B cell (primary cell): ENCODE measurements at regions not wholly inside any gene's neighbourhood (a gene's known extent, or its start where the extent isn't known, plus 50 kb on each side); places are given as distances from the start of the nearest gene placed in this dataset.

ENCODE experiments used
- ATAC-seq: fragments of 200-7000 bp; cut with Tn5 transposase; one replicate; pipeline ENCODE4 v1.10.0; 2021; ENCODE audit warnings: low read depth, mild to moderate bottlenecking, moderate number of reproducible peaks, moderate library complexity
- CTCF ChIA-PET: fragments of 350-600 bp; sonication (Branson Sonifier 250); formaldehyde crosslinking; loops from one replicate; lab custom pipeline; 2021; ENCODE audit warnings: antibody characterized with exemption, inconsistent platforms; lab: Charles Lee
- POLR2A ChIA-PET: fragments of 350-600 bp; sonication (Branson Sonifier 250); formaldehyde crosslinking; loops from one replicate; lab custom pipeline; 2021; ENCODE audit warnings: antibody characterized with exemption; lab: Charles Lee
- DNase-seq: peaks from one replicate; pipeline ENCODE4 v3.0.0; 2013
- H2AFZ ChIP-seq: 2 replicates; pipeline ENCODE4 v1.6.1; 2012; ENCODE audit warnings: mild to moderate bottlenecking, low read depth, low read length; ENCODE audit not compliant: insufficient read depth, poor library complexity, severe bottlenecking
- H3K27ac ChIP-seq, 2 donors: 1 replicate in 1 of 2; 2 replicates in 1 of 2; pipeline ENCODE4 v1.5.1; 2012 to 2013; ENCODE audit warnings: low read length in 2 of 2, mild to moderate bottlenecking in 2 of 2, moderate library complexity in 1 of 2
- H3K27me3 ChIP-seq, 4 experiments: fragments of 200-600 bp in 1 of 4; sonication (generic) in 1 of 4; replicated peaks in 1 of 4; 1 replicate in 2 of 4; 2 replicates in 2 of 4; pipeline versions ENCODE4 v1.6.1 to v1.7.0; 2013 to 2016; ENCODE audit warnings: low read length in 3 of 4, mild to moderate bottlenecking in 2 of 4, mixed read lengths in 1 of 4, moderate library complexity in 1 of 4; ENCODE audit not compliant: insufficient read depth in 4 of 4, control insufficient read depth in 3 of 4; ENCODE audit errors: control extremely low read depth in 1 of 4
- H3K36me3 ChIP-seq, 2 experiments: replicated peaks in 1 of 2; 1 replicate in 1 of 2; 2 replicates in 1 of 2; pipeline versions ENCODE4 v1.6.1 to v1.7.1; 2013; ENCODE audit warnings: low read length in 1 of 2; ENCODE audit not compliant: insufficient read depth in 2 of 2, control insufficient read depth in 1 of 2; ENCODE audit errors: control extremely low read depth in 1 of 2, extremely low read depth in 1 of 2
- H3K4me1 ChIP-seq, 2 donors: fragments of 200-600 bp in 1 of 2; sonication (generic) in 1 of 2; 1 replicate in 1 of 2; 2 replicates in 1 of 2; pipeline versions ENCODE4 v1.5.1 to v1.6.1; 2013 to 2017; ENCODE audit warnings: low read length in 2 of 2; ENCODE audit not compliant: control insufficient read depth in 2 of 2, insufficient read depth in 2 of 2
- H3K4me2 ChIP-seq: replicated peaks from 2 replicates; pipeline ENCODE3; 2012; ENCODE audit warnings: mild to moderate bottlenecking, low read depth, low read length; ENCODE audit not compliant: poor library complexity, severe bottlenecking
- H3K4me3 ChIP-seq, 5 experiments: fragments of 200-600 bp in 1 of 5; sonication (generic) in 1 of 5; 1 replicate in 3 of 5; 2 replicates in 2 of 5; pipeline versions ENCODE4 v1.5.1 to v1.7.0; 2011 to 2016; ENCODE audit warnings: low read length in 4 of 5, mild to moderate bottlenecking in 4 of 5, low read depth in 2 of 5, control low read depth in 1 of 5, moderate library complexity in 1 of 5; ENCODE audit not compliant: insufficient read depth in 1 of 5; ENCODE audit errors: control extremely low read depth in 1 of 5, extremely low read depth in 1 of 5
- H3K79me2 ChIP-seq: fragments of 200-600 bp; sonication (generic); one replicate; pipeline ENCODE4 v1.6.0; 2016; ENCODE audit warnings: low read length; ENCODE audit not compliant: control insufficient read depth, insufficient read depth
- H3K9ac ChIP-seq: fragments of 200-600 bp; sonication (generic); 2 replicates; pipeline ENCODE4 v1.6.1; 2017; ENCODE audit warnings: mild to moderate bottlenecking, low read length, moderate library complexity
- H3K9me3 ChIP-seq, 3 donors: one replicate each; pipeline versions ENCODE4 v1.6.1 to v1.7.1; 2013; ENCODE audit warnings: low read length in 2 of 3; ENCODE audit not compliant: control insufficient read depth in 2 of 3, insufficient read depth in 1 of 3; ENCODE audit errors: control extremely low read depth in 1 of 3
- H4K20me1 ChIP-seq: 2 replicates; pipeline ENCODE4 v1.6.0; 2012; ENCODE audit warnings: mild to moderate bottlenecking, low read length; ENCODE audit not compliant: insufficient read depth, control insufficient read depth, poor library complexity, severe bottlenecking
- H3K27ac Mint-ChIP-seq: one replicate; pipeline ENCODE4 v1.8.0; 2021; ENCODE audit warnings: mixed read lengths
- H3K27me3 Mint-ChIP-seq: one replicate; pipeline ENCODE4 v1.8.0; 2021; ENCODE audit warnings: mixed read lengths
- H3K4me1 Mint-ChIP-seq: one replicate; pipeline ENCODE4 v1.8.0; 2021; ENCODE audit warnings: mixed read lengths
- H3K4me3 Mint-ChIP-seq: one replicate; pipeline ENCODE4 v1.8.0; 2021; ENCODE audit warnings: mixed read lengths
- H3K9me3 Mint-ChIP-seq: one replicate; pipeline ENCODE4 v1.8.0; 2022; ENCODE audit warnings: mixed read lengths; ENCODE audit not compliant: insufficient read depth
- CTCF ChIP-seq: fragments of 200-600 bp; IDR thresholded peaks from one replicate; pipeline ENCODE4 v1.8.0; 2022; ENCODE audit warnings: antibody characterized with exemption, mild to moderate bottlenecking
- EZH2 ChIP-seq: IDR thresholded peaks from 2 replicates; pipeline ENCODE4 v1.6.1; 2012; ENCODE audit warnings: borderline replicate concordance, low read depth, mild to moderate bottlenecking, moderate library complexity, low read length; ENCODE audit not compliant: insufficient read depth, poor library complexity, severe bottlenecking
- WGBS: methylation state at CpG from one replicate; pipeline ENCODE4 v1.1.5; 2013; ENCODE audit warnings: missing lambda C conversion rate; ENCODE audit not compliant: insufficient coverage; 5-methylcytosine and 5-hydroxymethylcytosine counted together
- intact Hi-C: fragments of 100-400 bp; cut with micrococcal nuclease; formaldehyde crosslinking; loops from one replicate; pipeline ENCODE4 v1.10.0; 2022

GRCh38 chr4:16442296-16442695 is 216.0 kb upstream of the TAPT1 start:
- no peak overlapping the region for H3K9ac ChIP-seq
- intact Hi-C loops: loop anchor here (5.0 kb wide), 1 partner anchor 245 kb away; no protein-coding TSS in a partner anchor
- Mint-ChIP-seq H3K4me3 (no peak overlapping the region), H3K27me3 (no peaks in the 10 kb centered on the region), H3K4me1 (no peaks in the 10 kb centered on the region), H3K9me3 (peaks cover 6% of the 10 kb centered on the region), H3K27ac (no peak overlapping the region)
- no peak overlapping the region for H3K4me2 ChIP-seq
- no peaks in the 10 kb centered on the region for H3K4me1 ChIP-seq
- no peaks in the 10 kb centered on the region for H3K79me2 ChIP-seq
- ATAC-seq (no peak), DNase-seq (no peak)
- POLR2A ChIA-PET: no interaction called here
- H3K27me3 ChIP-seq: no peaks in the 10 kb centered on the region
- no peaks in the 10 kb centered on the region for H4K20me1 ChIP-seq
- H3K27ac ChIP-seq: no peak overlapping the region
- CTCF ChIA-PET: interaction anchor here (1.2 to 1.6 kb wide), 4 partner anchors 11 to 412 kb away, joined by 3 to 7 read pairs (median 4); no protein-coding TSS in a partner anchor
- no peak for TF ChIP-seq EZH2
- TF ChIP-seq CTCF: no peak
- H3K36me3 ChIP-seq: no peaks in the 10 kb centered on the region
- no peak overlapping the region for H2AFZ ChIP-seq
- H3K4me3 ChIP-seq: no peak overlapping the region
- WGBS: 50% methylated on average over 1 of the region's 1 CpG
- H3K9me3 ChIP-seq: peaks cover 0 to 3% (median 2%) of the 10 kb centered on the region in 3 donors

DNA sequence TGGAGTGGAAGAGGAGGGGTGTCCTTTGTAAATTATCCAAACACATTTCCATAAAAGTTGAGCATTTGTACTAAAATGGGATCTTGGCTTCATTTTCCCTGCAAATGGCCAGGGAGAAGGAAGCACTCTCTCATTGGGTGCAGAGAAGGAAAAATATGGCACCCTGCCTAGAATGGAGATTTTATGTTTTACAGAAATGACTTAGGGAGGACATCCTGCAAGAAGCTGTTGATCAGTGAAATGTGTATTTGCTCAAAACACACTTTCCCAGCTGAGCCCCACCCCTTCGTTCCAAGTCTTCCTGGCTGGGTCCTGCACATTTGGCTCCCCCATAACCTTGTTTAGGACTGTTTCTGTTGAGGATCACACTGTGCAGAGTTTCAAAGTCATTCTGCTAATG is 213.5 kb upstream of the TAPT1 start:
- no peak for TF ChIP-seq EZH2
- TF ChIP-seq CTCF: no peak
- no peaks in the 10 kb centered on the region for H3K27me3 Mint-ChIP-seq
- H3K4me3 Mint-ChIP-seq: no peak overlapping the region
- no peak overlapping the region for H3K4me2 ChIP-seq
- DNase-seq (no peak), ATAC-seq (no peak)
- no peaks in the 10 kb centered on the region for H3K79me2 ChIP-seq
- no peaks in the 10 kb centered on the region for H3K27me3 ChIP-seq
- intact Hi-C loops: loop anchor here (5.0 kb wide), 1 partner anchor 242 kb away; no protein-coding TSS in a partner anchor
- H4K20me1 ChIP-seq: no peaks in the 10 kb centered on the region
- POLR2A ChIA-PET: no interaction called here
- no peaks in the 10 kb centered on the region for H3K4me1 ChIP-seq
- no peak overlapping the region for H3K9ac ChIP-seq
- peaks cover 6% of the 10 kb centered on the region for H3K9me3 Mint-ChIP-seq
- no peaks in the 10 kb centered on the region for H3K4me1 Mint-ChIP-seq
- H3K36me3 ChIP-seq: no peaks in the 10 kb centered on the region
- no peak overlapping the region for H3K27ac ChIP-seq
- peaks cover under 1 to 3% (median 2%) of the 10 kb centered on the region in 3 donors for H3K9me3 ChIP-seq
- CTCF ChIA-PET: interaction anchor here (0.6 to 1.4 kb wide), 2 partner anchors 12 to 219 kb away, joined by 3 read pairs; no protein-coding TSS in a partner anchor
- H3K27ac Mint-ChIP-seq: no peak overlapping the region
- WGBS: 50% methylated on average over 1 of the region's 1 CpG
- H3K4me3 ChIP-seq: no peak overlapping the region
- no peak overlapping the region for H2AFZ ChIP-seq
